Thymus (tissue), 11 donors: ENCODE measurements at regions not wholly inside any gene's neighbourhood (a gene's known extent, or its start where the extent isn't known, plus 50 kb on each side); places are given as distances from the start of the nearest gene placed in this dataset.
"Not testable (repeated sequence)": the region's sequence is repeated elsewhere in the genome, so short reads cannot be mapped to it uniquely, and the experiment has no call there.

Source experiments
- DNase-seq, 9 donors: peaks; one replicate each; pipeline ENCODE4 v3.0.0-alpha.2; 2013; ENCODE audit warnings: low spot score in 9 of 9, low read depth in 6 of 9, missing footprints in 1 of 9
- H3K27ac ChIP-seq, 2 donors: one replicate each; pipeline ENCODE4 v1.5.1; 2013; ENCODE audit warnings: control low read depth in 1 of 2, low read depth in 1 of 2, low read length in 1 of 2, mild to moderate bottlenecking in 1 of 2, moderate library complexity in 1 of 2
- H3K27me3 ChIP-seq, 2 donors: one replicate each; pipeline ENCODE4 v1.5.1; 2013; ENCODE audit warnings: low read length in 1 of 2; ENCODE audit not compliant: control insufficient read depth in 2 of 2, insufficient read depth in 1 of 2
- H3K36me3 ChIP-seq, 2 donors: one replicate each; pipeline ENCODE4 v1.5.1; 2013; ENCODE audit warnings: low read length in 1 of 2, mild to moderate bottlenecking in 1 of 2, moderate library complexity in 1 of 2; ENCODE audit not compliant: control insufficient read depth in 2 of 2, insufficient read depth in 2 of 2
- H3K4me1 ChIP-seq, 2 donors: one replicate each; pipeline ENCODE4 v1.5.1; 2013; ENCODE audit warnings: low read length in 2 of 2; ENCODE audit not compliant: control insufficient read depth in 2 of 2, insufficient read depth in 2 of 2
- H3K4me3 ChIP-seq, 2 donors: one replicate each; pipeline ENCODE4 v1.5.1; 2013; ENCODE audit warnings: low read length in 2 of 2, control low read depth in 1 of 2, mild to moderate bottlenecking in 1 of 2
- H3K9me3 ChIP-seq, 2 donors: one replicate each; pipeline ENCODE4 v1.5.1; 2013; ENCODE audit warnings: low read length in 1 of 2, mild to moderate bottlenecking in 1 of 2; ENCODE audit not compliant: control insufficient read depth in 2 of 2, insufficient read depth in 1 of 2
- WGBS: extraction: QIAGEN DNeasy Blood & Tissue Kit; methylation state at CpG from one replicate; pipeline ENCODE4 v1.1.7; 2013; 5-methylcytosine and 5-hydroxymethylcytosine counted together
- donor health status: healthy.

- Histone ChIP-seq H3K27ac (peak overlapping the region; percentile 81 to 93), H3K4me3 (peak overlapping the region in 1 of 2 donors; percentile 67), H3K4me1 (peaks cover 28 to 65% of the 10 kb centered on the region in 2 donors), H3K36me3 (no peaks in the 10 kb centered on the region), H3K9me3 (peaks cover 0 to 1% of the 10 kb centered on the region in 2 donors), H3K27me3 (no peaks in the 10 kb centered on the region)
- peak in 1 of 9 donors; percentile 57 for DNase-seq
These were observed 146.3 kb downstream of the PRL start for GRCh38 chr6:22150368-22151035.

GRCh38 chr6:22151892-22152291 lies 144.9 kb downstream of the PRL start:
- H3K36me3 ChIP-seq: peaks cover 0 to 3% of the 10 kb centered on the region in 2 donors
- WGBS: 98% methylated on average over 1 of the region's 1 CpG

DNA sequence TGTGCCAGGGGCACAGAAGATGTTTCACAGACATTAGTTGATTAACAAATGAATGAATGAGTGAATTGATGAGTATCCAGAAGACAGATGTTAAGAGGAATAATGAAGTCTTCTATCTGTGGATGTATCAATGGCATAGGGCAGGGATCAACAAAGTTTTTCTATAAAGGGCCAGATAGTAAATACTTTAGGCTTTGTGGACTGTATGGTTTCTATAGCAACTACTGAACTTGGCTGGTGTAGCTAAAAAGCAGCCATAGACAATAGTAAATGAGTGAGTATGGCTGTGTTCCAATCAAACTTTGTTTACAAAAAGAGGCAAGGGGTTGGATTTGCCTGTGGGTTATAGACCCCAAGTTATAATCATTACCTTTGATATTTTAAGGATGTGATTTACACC lies 144.0 kb downstream of the PRL start:
- peak overlapping the region in 1 of 2 donors; percentile 75 for H3K27ac ChIP-seq
- H3K27me3 ChIP-seq: no peaks in the 10 kb centered on the region
- peaks cover 0 to 1% of the 10 kb centered on the region in 2 donors for H3K9me3 ChIP-seq
- H3K4me3 ChIP-seq: no peak overlapping the region
- peaks cover 14 to 42% of the 10 kb centered on the region in 2 donors for H3K4me1 ChIP-seq
- no peak for DNase-seq
- H3K36me3 ChIP-seq: peaks cover 0 to 6% of the 10 kb centered on the region in 2 donors

More at GRCh38 chr6:22151892-22152291, 144.9 kb downstream of the PRL start:
- no peak for DNase-seq
- Histone ChIP-seq H3K4me3 (no peak overlapping the region), H3K27me3 (no peaks in the 10 kb centered on the region), H3K4me1 (peaks cover 20 to 52% of the 10 kb centered on the region in 2 donors), H3K27ac (peak overlapping the region in 1 of 2 donors; percentile 75), H3K9me3 (peaks cover 0 to 1% of the 10 kb centered on the region in 2 donors)

DNA sequence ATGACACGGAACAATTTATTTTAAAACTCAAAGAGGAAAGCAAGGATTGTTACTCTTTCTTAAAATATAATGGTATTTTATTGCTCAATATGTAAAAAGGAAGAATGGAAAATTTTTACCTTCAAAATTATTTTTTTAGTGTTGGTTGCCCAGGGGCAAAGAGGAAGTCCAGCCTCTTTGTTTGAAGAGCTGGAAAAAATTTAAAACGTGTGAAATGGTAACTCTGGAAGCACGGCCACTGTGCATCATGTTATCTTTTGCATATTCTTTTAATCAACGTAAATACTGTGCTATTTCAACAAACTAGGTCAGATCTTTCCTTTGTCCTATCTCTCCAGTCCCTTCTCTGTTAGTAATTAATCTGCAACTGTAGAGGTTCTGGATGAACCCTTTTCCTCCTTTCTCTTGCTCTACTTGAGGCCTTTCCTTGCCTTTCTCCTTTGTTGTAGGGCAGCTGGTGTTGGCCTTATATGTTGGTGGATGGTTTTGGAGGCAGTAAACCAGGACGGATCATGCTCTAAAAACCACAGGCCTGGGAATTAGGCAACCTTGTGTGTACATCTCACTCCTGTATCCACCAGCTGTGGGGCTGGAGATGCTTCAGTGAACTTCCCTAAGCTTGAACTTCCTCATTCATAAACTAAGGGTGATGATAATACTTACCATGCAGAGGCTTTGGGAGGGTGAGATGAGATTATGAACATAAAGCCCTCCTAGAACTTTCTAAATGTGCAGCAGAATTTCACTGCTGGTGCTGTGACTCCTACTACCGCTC lies 143.3 kb downstream of the PRL start:
- WGBS: 80% methylated on average over 6 of the region's 6 CpGs
- Histone ChIP-seq H3K9me3 (peaks cover 0 to 1% of the 10 kb centered on the region in 2 donors), H3K36me3 (peaks cover 0 to 6% of the 10 kb centered on the region in 2 donors), H3K27me3 (no peaks in the 10 kb centered on the region), H3K4me3 (no peak overlapping the region), H3K4me1 (peaks cover 9 to 35% of the 10 kb centered on the region in 2 donors), H3K27ac (peak overlapping the region in 1 of 2 donors; percentile 2)
- DNase-seq: no peak

GRCh38 chr6:22155551-22155950 lies 141.3 kb downstream of the PRL start:
- no peaks in the 10 kb centered on the region for H3K27me3 ChIP-seq
- no peak overlapping the region for H3K4me3 ChIP-seq
- peaks cover 0 to 18% of the 10 kb centered on the region in 2 donors for H3K4me1 ChIP-seq
- 54% methylated on average over 4 of the region's 4 CpGs for WGBS
- DNase-seq: no peak
- peaks cover 3 to 8% of the 10 kb centered on the region in 2 donors for H3K36me3 ChIP-seq
- H3K27ac ChIP-seq: no peak overlapping the region
- peaks cover 0 to 1% of the 10 kb centered on the region in 2 donors for H3K9me3 ChIP-seq

GRCh38 chr6:22157233-22157632 lies 139.6 kb downstream of the PRL start:
- no peak for DNase-seq
- 97% methylated on average over 4 of the region's 4 CpGs for WGBS
- Histone ChIP-seq H3K4me3 (no peak overlapping the region), H3K4me1 (peaks cover 0 to 14% of the 10 kb centered on the region in 2 donors), H3K36me3 (peaks cover 3 to 8% of the 10 kb centered on the region in 2 donors), H3K27ac (no peak overlapping the region), H3K27me3 (no peaks in the 10 kb centered on the region), H3K9me3 (peaks cover 0 to 1% of the 10 kb centered on the region in 2 donors)

- H3K36me3 ChIP-seq: peaks cover 2 to 3% of the 10 kb centered on the region in 2 donors
- H3K9me3 ChIP-seq: no peaks in the 10 kb centered on the region
- no peak for DNase-seq
- no peak overlapping the region for H3K4me3 ChIP-seq
- H3K4me1 ChIP-seq: no peaks in the 10 kb centered on the region
- no peaks in the 10 kb centered on the region for H3K27me3 ChIP-seq
- no peak overlapping the region for H3K27ac ChIP-seq
These were observed 132.6 kb downstream of the PRL start for GRCh38 chr6:22164236-22164635.

DNA sequence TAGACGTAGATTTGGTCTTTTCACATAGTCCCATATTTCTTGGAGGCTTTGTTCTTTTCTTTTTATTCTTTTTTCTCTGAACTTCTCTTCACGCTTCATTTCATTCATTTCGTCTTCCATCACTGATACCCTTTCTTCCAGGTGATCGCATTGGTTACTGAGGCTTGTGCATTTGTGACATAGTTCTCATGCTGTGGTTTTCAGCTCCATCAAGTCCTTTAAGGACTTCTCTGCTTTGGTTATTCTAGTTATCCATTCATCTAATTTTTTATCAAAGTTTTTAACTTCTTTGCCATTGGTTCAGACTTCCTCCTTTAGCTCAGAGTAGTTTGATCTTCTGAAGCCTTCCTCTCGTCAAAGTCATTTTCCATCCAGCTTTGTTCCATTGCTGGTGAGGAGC lies 125.8 kb downstream of the PRL start:
- H3K4me1 ChIP-seq, DNase-seq, H3K27ac ChIP-seq, H3K4me3 ChIP-seq, H3K27me3 ChIP-seq: not testable (repeated sequence)
- WGBS: 98% methylated on average over 5 of the region's 5 CpGs
- peaks cover 13 to 26% of the 10 kb centered on the region in 2 donors for H3K36me3 ChIP-seq
- H3K9me3 ChIP-seq: peaks cover 10 to 30% of the 10 kb centered on the region in 2 donors

- H3K4me3 ChIP-seq, H3K4me1 ChIP-seq, DNase-seq, H3K27me3 ChIP-seq, H3K27ac ChIP-seq: not testable (repeated sequence)
- Histone ChIP-seq H3K9me3 (peaks cover 10 to 30% of the 10 kb centered on the region in 2 donors), H3K36me3 (peaks cover 13 to 26% of the 10 kb centered on the region in 2 donors)
- WGBS: 93% methylated on average over 15 of the region's 15 CpGs
These were observed 125.0 kb downstream of the PRL start for GRCh38 chr6:22171885-22172284.
